GM19455 (cell line): ENCODE measurements at regions not wholly inside any gene's neighbourhood (a gene's known extent, or its start where the extent isn't known, plus 50 kb on each side); places are given as distances from the start of the nearest gene placed in this dataset.

ENCODE experiments used
- ATAC-seq: cut with Tn5 transposase; IDR thresholded peaks from one replicate; pipeline ENCODE4 v1.9.1; 2021; ENCODE audit not compliant: unreplicated experiment

DNA sequence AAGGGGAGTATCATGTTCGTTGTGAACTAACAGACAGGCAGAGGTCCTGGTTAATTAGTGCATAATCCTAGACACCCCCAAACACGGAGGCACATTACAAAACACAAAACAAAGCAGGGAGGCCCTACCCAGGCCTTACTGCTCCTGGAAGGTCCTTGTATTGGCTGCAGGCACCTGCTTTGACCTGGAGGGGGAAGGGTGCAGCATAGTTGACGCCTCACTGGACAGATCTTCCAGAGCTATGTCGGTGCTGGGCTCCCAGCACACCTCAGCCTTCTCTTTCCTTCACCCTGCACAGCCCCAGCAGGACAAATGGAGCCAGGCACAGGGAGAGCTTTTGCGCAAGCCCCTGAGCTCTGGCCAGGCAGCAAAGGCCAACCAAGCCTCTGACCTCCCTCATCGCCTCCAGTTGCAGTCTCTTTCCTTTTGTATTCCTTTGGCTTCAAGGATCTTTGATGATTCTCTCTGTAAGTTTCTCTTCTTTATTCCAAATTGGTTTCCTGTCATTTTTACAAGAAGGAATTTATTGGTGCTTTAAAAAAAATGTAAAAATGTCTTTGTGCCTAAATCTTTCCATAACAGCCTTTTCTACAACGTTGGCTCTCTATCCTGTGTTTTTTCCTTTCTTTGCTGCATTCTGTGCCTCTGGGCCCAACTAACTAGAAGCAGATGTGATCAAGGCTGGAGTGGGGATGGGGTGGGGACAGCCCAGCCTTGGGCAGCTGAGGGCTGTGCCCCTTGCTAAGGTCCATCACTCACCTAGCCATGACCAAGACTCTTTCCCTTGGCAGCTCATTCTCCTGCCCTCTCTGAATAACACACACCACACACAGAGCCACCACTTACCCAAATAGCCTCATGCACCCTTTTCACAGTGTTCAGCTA, 317.1 kb upstream of the NPVF start:
- ATAC-seq = no peak

GRCh38 chr7:25546306-25546705, 318.0 kb upstream of the NPVF start:
- ATAC-seq = no peak

GRCh38 chr7:25549271-25549921, 321.1 kb upstream of the NPVF start:
- no peak for ATAC-seq

- ATAC-seq = no peak
Measured at GRCh38 chr7:25550149-25550548, 321.9 kb upstream of the NPVF start.

GRCh38 chr7:25552998-25553397, 324.7 kb upstream of the NPVF start:
- no peak for ATAC-seq

GRCh38 chr7:25553580-25554291, 325.4 kb upstream of the NPVF start:
- no peak for ATAC-seq

DNA sequence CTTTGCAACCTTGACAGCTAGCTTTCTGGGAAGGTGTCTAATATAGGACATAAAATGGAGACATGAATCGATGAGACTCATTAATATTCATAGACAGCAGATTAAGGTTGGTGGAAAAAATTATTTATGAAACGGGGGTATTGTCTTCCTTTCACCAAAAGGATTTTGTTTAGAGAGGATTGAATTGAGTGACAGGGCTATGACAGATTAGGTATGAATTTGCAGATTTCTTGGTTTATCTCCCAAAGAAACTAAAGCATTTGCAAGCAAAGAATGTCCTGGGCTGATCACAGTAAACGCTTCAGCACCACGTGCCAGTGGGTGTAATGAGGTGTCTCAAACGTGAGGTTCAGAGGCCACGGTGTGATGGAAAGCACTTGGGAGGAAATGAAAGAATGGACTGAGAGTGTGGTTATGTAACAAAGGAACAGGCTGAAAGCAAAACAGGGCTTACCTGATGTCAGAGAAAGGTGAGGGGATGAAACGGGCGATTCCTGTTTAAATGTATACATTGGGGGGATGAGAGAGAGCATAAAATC, 329.2 kb upstream of the NPVF start:
- ATAC-seq = no peak

DNA sequence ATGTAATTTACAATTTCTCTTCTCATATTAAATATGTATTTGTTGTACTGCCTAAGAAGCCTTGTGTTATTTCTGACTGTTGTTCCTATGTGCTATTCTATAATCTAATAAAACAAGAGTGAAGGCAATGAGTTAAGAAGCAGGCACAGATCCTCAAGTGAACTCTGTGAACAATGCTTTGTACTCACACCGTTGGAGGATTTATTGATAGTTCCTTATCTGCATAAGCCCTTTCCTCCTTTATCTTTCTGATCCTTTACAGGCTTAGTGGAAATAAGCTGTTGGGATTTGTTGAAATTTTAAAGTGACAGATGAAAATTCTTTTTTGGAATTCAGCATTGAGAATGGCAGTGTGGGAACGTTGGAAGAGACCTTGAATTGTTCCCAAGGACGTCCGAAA, 329.6 kb upstream of the NPVF start:
- ATAC-seq = no peak

- ATAC-seq = no peak
Measured at GRCh38 chr7:25558605-25559004, 330.3 kb upstream of the NPVF start.

- ATAC-seq = no peak
Measured at GRCh38 chr7:25559581-25560367, 331.5 kb upstream of the NPVF start.

DNA sequence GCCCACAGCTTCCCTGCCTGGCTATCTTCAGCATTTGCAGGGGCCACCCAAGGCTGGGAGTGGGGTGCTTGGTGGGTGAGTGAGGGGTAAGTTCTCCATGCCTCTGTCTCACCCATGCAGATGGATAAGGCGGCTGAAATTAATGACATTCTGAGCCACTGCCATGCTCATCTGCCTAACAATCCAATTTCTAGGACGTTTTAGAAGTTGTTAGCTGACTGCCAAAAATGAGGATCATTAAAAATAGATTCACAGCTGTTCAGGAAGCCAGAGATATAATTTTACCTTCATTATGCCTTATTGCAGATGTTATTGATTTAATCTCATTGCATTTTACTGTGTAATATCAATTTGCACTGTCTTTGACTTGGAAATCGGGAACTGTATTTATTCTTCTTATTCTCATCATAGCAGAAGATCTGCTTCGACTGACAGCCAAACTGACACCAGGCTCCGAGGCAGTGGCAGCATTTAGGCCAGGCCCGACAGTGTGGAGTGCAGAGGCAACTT, 334.4 kb upstream of the NPVF start:
- ATAC-seq = no peak

DNA sequence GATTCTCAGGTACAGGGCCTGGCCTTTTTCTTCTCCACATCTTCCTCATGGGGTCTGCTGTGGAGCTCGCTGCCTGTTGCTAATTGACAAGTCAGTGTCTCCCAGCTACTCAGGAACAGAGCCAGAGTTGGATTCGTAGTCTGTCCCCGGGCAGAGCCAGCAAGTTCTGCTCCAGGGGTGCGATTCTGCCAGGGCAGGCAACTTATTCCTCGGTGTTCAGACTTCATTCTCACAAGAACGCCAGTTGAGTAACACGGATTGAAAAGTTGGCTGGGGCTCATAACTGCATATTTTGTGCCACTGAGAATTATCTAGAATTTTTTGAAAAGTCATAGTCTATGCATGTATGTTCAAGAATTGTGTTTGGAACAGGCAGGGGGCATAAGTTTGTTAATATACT, 336.7 kb upstream of the NPVF start:
- no peak for ATAC-seq

- no peak for ATAC-seq
Measured at GRCh38 chr7:25565949-25566348, 337.7 kb upstream of the NPVF start.

- ATAC-seq = no peak
Measured at GRCh38 chr7:25567430-25567829, 339.1 kb upstream of the NPVF start.

GRCh38 chr7:25569765-25570164, 341.5 kb upstream of the NPVF start:
- no peak for ATAC-seq

DNA sequence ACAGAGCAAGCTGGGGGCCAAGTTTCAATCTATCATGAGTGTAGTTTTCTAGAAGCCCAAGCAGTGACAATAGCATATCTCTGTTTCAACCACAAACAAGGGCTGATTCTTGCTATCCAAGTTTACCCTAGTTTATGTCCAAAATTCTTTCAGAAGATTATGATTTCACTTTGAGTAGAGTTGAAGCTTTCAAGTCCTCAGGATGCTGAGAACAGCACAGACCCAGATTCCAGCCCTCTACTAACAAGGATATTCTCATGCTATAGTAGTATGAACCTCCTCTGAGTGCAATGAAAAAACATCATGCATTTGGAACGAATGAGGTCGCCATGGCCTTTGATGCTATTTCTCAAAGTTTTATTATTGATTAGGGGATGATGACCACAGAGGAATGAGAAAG, 344.1 kb upstream of the NPVF start:
- ATAC-seq = no peak

DNA sequence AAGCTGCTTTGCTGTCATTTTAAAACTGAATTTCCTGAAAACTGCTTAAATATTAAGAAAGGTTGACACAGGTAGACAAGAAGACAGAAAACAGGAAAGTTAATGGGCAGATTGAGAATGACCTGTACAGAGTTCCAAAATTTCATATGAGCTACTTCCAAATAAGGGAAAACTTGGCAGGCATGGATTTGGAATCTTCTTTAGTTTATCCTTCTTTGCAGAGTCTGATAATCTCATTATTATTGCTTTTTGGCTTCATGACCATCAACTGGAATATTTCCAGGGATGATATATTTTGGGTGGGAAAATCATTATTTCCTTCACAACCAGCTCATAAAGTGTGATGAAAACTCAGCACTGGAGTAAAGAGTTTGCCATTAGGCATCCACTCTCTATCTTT, 346.5 kb upstream of the NPVF start:
- ATAC-seq = no peak

- no peak for ATAC-seq
Measured at GRCh38 chr7:25575634-25576033, 347.3 kb upstream of the NPVF start.

- no peak for ATAC-seq
Measured at GRCh38 chr7:25578991-25579777, 350.9 kb upstream of the NPVF start.

DNA sequence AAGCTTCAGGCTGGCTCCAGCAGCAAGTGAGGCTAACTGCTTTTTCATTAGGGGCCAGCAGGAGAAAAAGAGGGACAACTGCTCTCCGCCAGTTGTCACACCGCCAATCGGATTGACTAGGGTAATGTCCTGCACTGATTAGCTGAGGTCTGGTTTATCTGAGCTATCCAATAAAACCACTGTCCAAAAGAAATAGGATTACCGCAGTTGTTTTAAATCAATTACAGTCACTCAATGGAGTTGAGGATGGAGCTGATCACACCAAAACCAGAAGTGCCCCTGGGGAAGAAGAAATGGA, 351.4 kb upstream of the NPVF start:
- ATAC-seq = no peak
